ENCODE measurements at regions not wholly inside any gene's neighbourhood (a gene's known extent, or its start where the extent isn't known, plus 50 kb on each side); places are given as distances from the start of the nearest gene placed in this dataset.

GRCh38 chr17:52721910-52722309 is 563.4 kb upstream of the CA10 start:
- no peak for TF ChIP-seq CTCF (IDR thresholded peaks at IDR 0.05)
- no peak for TF ChIP-seq EP300 (IDR thresholded peaks at IDR 0.05)
- no peak for TF ChIP-seq POLR2A (IDR thresholded peaks at IDR 0.05)

Data from tibial nerve (tissue), 4 donors.